Caco-2 (cell line): ENCODE measurements at regions not wholly inside any gene's neighbourhood (a gene's known extent, or its start where the extent isn't known, plus 50 kb on each side); places are given as distances from the start of the nearest gene placed in this dataset.

Source experiments
- BruUV-seq: library from RNA; stranded (reverse); fragments of 400-500 nt; replicated peaks from 2 replicates; lab custom pipeline; 2021; lab: Mats Ljungman, UMichigan
- CTCF ChIA-PET: fragments of 300-600 bp; sonication (Branson Sonifier 250); formaldehyde crosslinking; loops from one replicate; lab custom pipeline; 2022; ENCODE audit warnings: antibody characterized with exemption; lab: Charles Lee
- POLR2A ChIA-PET: fragments of 300-600 bp; sonication (Branson Sonifier 250); formaldehyde crosslinking; loops from one replicate; lab custom pipeline; 2022; ENCODE audit warnings: antibody characterized with exemption; lab: Charles Lee
- DNase-seq, 2 experiments: peaks; one replicate each; pipeline versions ENCODE4 v3.0.0 to v3.0.0-alpha.2; 2020 to 2022
- H3K27me3 ChIP-seq: replicated peaks from 2 replicates; pipeline ENCODE4 v1.6.0; 2011; ENCODE audit warnings: low read length; ENCODE audit not compliant: control insufficient read depth, insufficient read depth
- H3K36me3 ChIP-seq: 2 replicates; pipeline ENCODE4 v1.5.1; 2011; ENCODE audit warnings: low read length; ENCODE audit not compliant: control insufficient read depth, insufficient read depth
- H3K4me1 ChIP-seq: fragments of 250-450 bp; sonication (Bioruptor Pico); 2 replicates; pipeline ENCODE4 v1.5.1; 2020; ENCODE audit warnings: mild to moderate bottlenecking
- H3K4me3 ChIP-seq: 2 replicates; pipeline ENCODE4 v1.5.1; 2011; ENCODE audit warnings: low read depth, mild to moderate bottlenecking, control low read depth, low read length
- H3K9me3 ChIP-seq: fragments of 250-450 bp; sonication (Bioruptor Pico); 2 replicates; pipeline ENCODE4 v1.5.1; 2020; ENCODE audit warnings: mild to moderate bottlenecking, moderate library complexity
- H3K27ac Mint-ChIP-seq: one replicate; pipeline ENCODE4 v1.8.0; 2022; ENCODE audit warnings: mixed read lengths; ENCODE audit not compliant: unreplicated experiment
- H3K27me3 Mint-ChIP-seq: one replicate; pipeline ENCODE4 v1.8.0; 2022; ENCODE audit warnings: mixed read lengths; ENCODE audit not compliant: insufficient read depth, unreplicated experiment
- H3K36me3 Mint-ChIP-seq: one replicate; pipeline ENCODE4 v1.8.0; 2022; ENCODE audit warnings: mild to moderate bottlenecking, mixed read lengths; ENCODE audit not compliant: insufficient read depth, unreplicated experiment
- H3K4me1 Mint-ChIP-seq: one replicate; pipeline ENCODE4 v1.8.0; 2022; ENCODE audit warnings: low read depth, mixed read lengths; ENCODE audit not compliant: unreplicated experiment
- H3K4me3 Mint-ChIP-seq: one replicate; pipeline ENCODE4 v1.8.0; 2022; ENCODE audit warnings: mild to moderate bottlenecking, moderate library complexity, mixed read lengths; ENCODE audit not compliant: unreplicated experiment
- H3K9me3 Mint-ChIP-seq: one replicate; pipeline ENCODE4 v1.8.0; 2022; ENCODE audit warnings: mixed read lengths; ENCODE audit not compliant: unreplicated experiment
- CTCF ChIP-seq, 2 experiments: fragments of 200-600 bp in 1 of 2; IDR thresholded peaks; 1 replicate in 1 of 2; 2 replicates in 1 of 2; pipeline versions ENCODE4 v1.5.1 to v1.8.0; 2011 to 2022; ENCODE audit warnings: antibody characterized with exemption in 1 of 2, control low read depth in 1 of 2, inconsistent platforms in 1 of 2, low read depth in 1 of 2, low read length in 1 of 2, mild to moderate bottlenecking in 1 of 2, moderate library complexity in 1 of 2; ENCODE audit not compliant: insufficient read depth in 1 of 2, severe bottlenecking in 1 of 2, unreplicated experiment in 1 of 2
- intact Hi-C: fragments of 100-400 bp; cut with micrococcal nuclease; formaldehyde crosslinking; loops from one replicate; pipeline ENCODE4 v1.10.0; 2022; ENCODE audit not compliant: unreplicated experiment

- CTCF ChIA-PET: no interaction called here
- BruUV-seq: no TSS peak
Measured at GRCh38 chr14:53711205-53711604, 245.4 kb downstream of the BMP4 start.

GRCh38 chr14:53710615-53711014 is 246.0 kb downstream of the BMP4 start:
- Mint-ChIP-seq H3K27ac (no peak overlapping the region), H3K4me3 (no peak overlapping the region), H3K36me3 (peaks cover 24% of the 10 kb centered on the region), H3K27me3 (no peaks in the 10 kb centered on the region), H3K9me3 (no peaks in the 10 kb centered on the region), H3K4me1 (no peaks in the 10 kb centered on the region)
- no peak overlapping the region for H3K4me3 ChIP-seq
- DNase-seq: no peak
- H3K36me3 ChIP-seq: no peaks in the 10 kb centered on the region
- POLR2A ChIA-PET: no interaction called here
- CTCF ChIA-PET: no interaction called here
- no peaks in the 10 kb centered on the region for H3K27me3 ChIP-seq
- BruUV-seq: no TSS peak
- intact Hi-C loops: no loop called here
- H3K9me3 ChIP-seq: no peaks in the 10 kb centered on the region
- TF ChIP-seq CTCF (IDR thresholded peaks at IDR 0.05; ENCODE audit: insufficient read depth in 1 of 2, low read depth in 1 of 2, low read length in 1 of 2, severe bottlenecking in 1 of 2, unreplicated experiment in 1 of 2): no peak
- no peaks in the 10 kb centered on the region for H3K4me1 ChIP-seq

More at GRCh38 chr14:53711205-53711604, 245.4 kb downstream of the BMP4 start:
- H3K4me3 Mint-ChIP-seq: no peak overlapping the region
- H3K4me1 ChIP-seq: no peaks in the 10 kb centered on the region
- H3K4me1 Mint-ChIP-seq: no peaks in the 10 kb centered on the region
- peaks cover 26% of the 10 kb centered on the region for H3K36me3 Mint-ChIP-seq
- no peaks in the 10 kb centered on the region for H3K9me3 Mint-ChIP-seq
- no peaks in the 10 kb centered on the region for H3K36me3 ChIP-seq
- no peak for DNase-seq
- POLR2A ChIA-PET: no interaction called here
- H3K4me3 ChIP-seq: no peak overlapping the region
- no peaks in the 10 kb centered on the region for H3K27me3 Mint-ChIP-seq
- TF ChIP-seq CTCF (IDR thresholded peaks at IDR 0.05; ENCODE audit: insufficient read depth in 1 of 2, low read depth in 1 of 2, low read length in 1 of 2, severe bottlenecking in 1 of 2, unreplicated experiment in 1 of 2): no peak
- intact Hi-C loops: no loop called here
- no peaks in the 10 kb centered on the region for H3K9me3 ChIP-seq
- H3K27ac Mint-ChIP-seq: no peak overlapping the region
- no peaks in the 10 kb centered on the region for H3K27me3 ChIP-seq

DNA sequence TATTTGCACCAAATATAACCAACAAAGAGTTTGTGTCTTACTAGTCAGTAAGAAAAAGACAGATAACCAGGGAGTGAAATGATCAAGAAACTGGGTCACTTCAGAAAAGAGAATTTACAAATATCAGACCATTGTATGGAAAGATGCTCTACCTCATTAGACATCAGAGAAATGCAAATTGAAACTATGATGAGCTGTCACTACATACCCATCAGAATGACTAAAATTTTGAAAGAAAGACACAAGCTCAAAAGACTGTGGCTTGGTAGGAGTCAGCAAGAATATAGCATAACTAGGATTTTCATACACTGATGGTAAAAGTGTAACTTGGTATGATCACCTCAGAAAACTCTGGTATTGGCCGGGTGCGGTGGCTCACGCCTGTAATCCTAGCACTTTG is 247.2 kb downstream of the BMP4 start:
- CTCF ChIA-PET: no interaction called here
- H3K4me3 ChIP-seq: no peak overlapping the region
- TF ChIP-seq CTCF (IDR thresholded peaks at IDR 0.05; ENCODE audit: insufficient read depth in 1 of 2, low read depth in 1 of 2, low read length in 1 of 2, severe bottlenecking in 1 of 2, unreplicated experiment in 1 of 2): no peak

More for the DNA sequence above, 247.2 kb downstream of the BMP4 start:
- Mint-ChIP-seq H3K27ac (no peak overlapping the region), H3K4me1 (no peaks in the 10 kb centered on the region), H3K27me3 (no peaks in the 10 kb centered on the region), H3K36me3 (peaks cover 14% of the 10 kb centered on the region), H3K9me3 (no peaks in the 10 kb centered on the region), H3K4me3 (no peak overlapping the region)
- DNase-seq: no peak
- intact Hi-C loops: no loop called here
- no TSS peak for BruUV-seq
- no peaks in the 10 kb centered on the region for H3K27me3 ChIP-seq
- H3K9me3 ChIP-seq: no peaks in the 10 kb centered on the region
- POLR2A ChIA-PET: no interaction called here
- H3K36me3 ChIP-seq: no peaks in the 10 kb centered on the region
- H3K4me1 ChIP-seq: no peaks in the 10 kb centered on the region
